Endothelial cell of umbilical vein (primary cell): ENCODE measurements at regions not wholly inside any gene's neighbourhood (a gene's known extent, or its start where the extent isn't known, plus 50 kb on each side); places are given as distances from the start of the nearest gene placed in this dataset.

Source experiments
- BruUV-seq: library from RNA; stranded (reverse); fragments of 400-500 nt; replicated peaks from 2 replicates; lab custom pipeline; 2021; lab: Mats Ljungman, UMichigan
- CTCF ChIA-PET: fragments of 300-600, 350-600 bp; sonication (Branson Sonifier 250); formaldehyde crosslinking; loops from one replicate; lab custom pipeline; 2021; ENCODE audit warnings: antibody characterized with exemption, inconsistent platforms; lab: Charles Lee
- POLR2A ChIA-PET: fragments of 300-600, 350-600 bp; sonication (Branson Sonifier 250); formaldehyde crosslinking; loops from one replicate; lab custom pipeline; 2021; ENCODE audit warnings: antibody characterized with exemption, inconsistent platforms; lab: Charles Lee
- DNase-seq: peaks from one replicate; pipeline ENCODE4 v3.0.0-alpha.2; 2011; ENCODE audit warnings: low read depth, low spot score
- FAIRE-seq: peaks from 2 replicates; lab custom pipeline; 2011; peaks lifted over from hg19 to GRCh38; lab: Jason Lieb, UNC
- H2AFZ ChIP-seq: 2 replicates; pipeline ENCODE4 v1.6.0; 2012; ENCODE audit warnings: low read depth, low read length, control low read depth, inconsistent platforms
- H3K27ac ChIP-seq: 2 replicates; pipeline ENCODE4 v1.5.1; 2011; ENCODE audit warnings: low read depth, mild to moderate bottlenecking, control low read depth, low read length, moderate library complexity; ENCODE audit not compliant: insufficient read depth
- H3K27me3 ChIP-seq, 2 experiments: 2 replicates each; pipeline versions ENCODE4 v1.6.0 to v1.6.1; 2011; ENCODE audit warnings: low read length in 2 of 2, mixed read lengths in 1 of 2; ENCODE audit not compliant: control insufficient read depth in 2 of 2, insufficient read depth in 2 of 2
- H3K36me3 ChIP-seq, 2 experiments: 2 replicates in 1 of 2; 3 replicates in 1 of 2; pipeline ENCODE4 v1.5.1; 2011; ENCODE audit warnings: low read length in 2 of 2, mild to moderate bottlenecking in 1 of 2, moderate library complexity in 1 of 2; ENCODE audit not compliant: control insufficient read depth in 2 of 2, insufficient read depth in 2 of 2; ENCODE audit errors: extremely low read depth in 1 of 2
- H3K4me1 ChIP-seq: 3 replicates; pipeline ENCODE4 v1.5.1; 2011; ENCODE audit warnings: mild to moderate bottlenecking, low read length; ENCODE audit not compliant: control insufficient read depth, insufficient read depth; ENCODE audit errors: extremely low read depth
- H3K4me2 ChIP-seq: 2 replicates; pipeline ENCODE4 v1.6.1; 2011; ENCODE audit warnings: low read length, control low read depth, mixed read lengths; ENCODE audit not compliant: insufficient read depth
- H3K4me3 ChIP-seq, 3 experiments: fragments of 200-600 bp in 1 of 3; sonication (generic), shearing (Covaris generic) in 1 of 3; replicated peaks in 1 of 3; 2 replicates each; pipeline ENCODE4 v1.5.1; 2011 to 2016; ENCODE audit warnings: control low read depth in 3 of 3, low read length in 3 of 3, mild to moderate bottlenecking in 2 of 3, inconsistent platforms in 1 of 3, low read depth in 1 of 3, moderate library complexity in 1 of 3; ENCODE audit not compliant: insufficient read depth in 1 of 3
- H3K79me2 ChIP-seq: 2 replicates; pipeline ENCODE4 v1.6.0; 2012; ENCODE audit warnings: low read length, inconsistent platforms; ENCODE audit not compliant: control insufficient read depth, insufficient read depth
- H3K9ac ChIP-seq: replicated peaks from 2 replicates; pipeline ENCODE3; 2011; ENCODE audit warnings: low read length, control low read depth; ENCODE audit not compliant: insufficient read depth; ENCODE audit errors: extremely low read depth
- H3K9me1 ChIP-seq: replicated peaks from 3 replicates; pipeline ENCODE4 v1.6.0; 2011; ENCODE audit warnings: mild to moderate bottlenecking, low read length; ENCODE audit not compliant: control insufficient read depth, insufficient read depth; ENCODE audit errors: extremely low read depth
- H3K9me3 ChIP-seq: replicated peaks from 2 replicates; pipeline ENCODE4 v1.5.1; 2012; ENCODE audit warnings: low read length, inconsistent platforms; ENCODE audit not compliant: control insufficient read depth, insufficient read depth
- H4K20me1 ChIP-seq: replicated peaks from 2 replicates; pipeline ENCODE3; 2011; ENCODE audit warnings: mild to moderate bottlenecking, low read length; ENCODE audit not compliant: control insufficient read depth, insufficient read depth; ENCODE audit errors: extremely low read depth
- EZH2 ChIP-seq: IDR thresholded peaks from 2 replicates; pipeline ENCODE4 v1.6.1; 2012; ENCODE audit warnings: borderline replicate concordance, low read depth, mild to moderate bottlenecking, moderate library complexity, low read length, inconsistent platforms; ENCODE audit not compliant: severe bottlenecking
- FOS ChIP-seq: IDR thresholded peaks from 2 replicates; pipeline ENCODE4 v1.6.1; 2011; ENCODE audit warnings: mild to moderate bottlenecking, low read length, moderate library complexity, borderline replicate concordance; ENCODE audit not compliant: insufficient read depth
- GATA2 ChIP-seq: IDR thresholded peaks from 2 replicates; pipeline ENCODE4 v1.7.0; 2011; ENCODE audit warnings: low read depth, mild to moderate bottlenecking, moderate library complexity, mixed read lengths, low read length; ENCODE audit not compliant: insufficient read length, insufficient read depth
- JUN ChIP-seq: IDR thresholded peaks from 2 replicates; pipeline ENCODE4 v1.6.1; 2011; ENCODE audit warnings: borderline replicate concordance, low read depth; ENCODE audit not compliant: insufficient read length, insufficient read depth
- MYC ChIP-seq: IDR thresholded peaks from one replicate; pipeline ENCODE4 v1.6.1; 2011; ENCODE audit warnings: mild to moderate bottlenecking, low read depth, low read length
- POLR2A ChIP-seq: IDR thresholded peaks from 2 replicates; pipeline ENCODE4 v1.6.1; 2012; ENCODE audit warnings: low read depth, mild to moderate bottlenecking, control low read depth, low read length
- POLR2AphosphoS5 ChIP-seq: IDR thresholded peaks from 2 replicates; pipeline ENCODE4 v1.6.1; 2012; ENCODE audit warnings: low read depth, mild to moderate bottlenecking, control low read depth, low read length, moderate library complexity; ENCODE audit not compliant: insufficient read depth
- dilution Hi-C: fragments of 300-500 bp; cut with MboI; formaldehyde crosslinking; loops from one replicate; pipeline ENCODE4 v1.15.0; 2019; ENCODE audit warnings: low sequenced_read_pairs; ENCODE audit not compliant: extremely low pct_ligation_motif_present
- intact Hi-C: fragments of 100-400 bp; cut with micrococcal nuclease; formaldehyde crosslinking; loops from one replicate; pipeline ENCODE4 v1.10.0; 2022
- TF ChIP-seq, protein P1 (sequence below), 2 donors: IDR thresholded peaks; 1 replicate in 1 of 2; 2 replicates in 1 of 2; pipeline ENCODE4 v1.5.1; 2011; ENCODE audit warnings: low read length in 2 of 2, mild to moderate bottlenecking in 2 of 2, moderate library complexity in 2 of 2, control low read depth in 1 of 2, inconsistent platforms in 1 of 2, low read depth in 1 of 2; ENCODE audit not compliant: insufficient read depth in 1 of 2; ENCODE audit errors: extremely low read depth in 1 of 2
- TF ChIP-seq, protein P2 (sequence below): IDR thresholded peaks from 2 replicates; pipeline ENCODE4 v1.6.1; 2011; ENCODE audit not compliant: insufficient read depth, insufficient read length

DNA sequence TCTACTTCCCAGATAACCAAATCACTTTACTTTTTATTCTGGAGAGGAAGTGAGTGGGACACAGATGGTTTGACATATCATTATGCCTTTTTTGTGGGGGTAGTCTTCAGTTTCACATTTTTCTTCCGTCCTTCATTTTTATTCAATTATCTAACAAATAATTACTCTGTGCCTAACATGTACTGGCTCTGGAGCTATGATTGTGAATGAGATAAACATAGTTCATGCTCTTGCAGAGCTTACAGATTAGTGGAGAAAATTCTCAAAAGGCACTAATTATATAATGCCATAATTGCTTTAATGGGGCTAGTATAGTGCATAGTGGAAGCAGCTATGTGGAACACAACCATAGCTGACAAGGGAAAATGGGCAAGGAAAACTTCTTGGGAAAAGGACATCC, 303.6 kb upstream of the TFPI start:
- Histone ChIP-seq H3K4me3 (no peak overlapping the region), H2AFZ (no peak overlapping the region), H3K27ac (no peak overlapping the region), H3K79me2 (no peaks in the 10 kb centered on the region), H3K27me3 (no peaks in the 10 kb centered on the region), H3K9me1 (no peaks in the 10 kb centered on the region), H3K36me3 (no peaks in the 10 kb centered on the region), H4K20me1 (no peaks in the 10 kb centered on the region), H3K4me2 (no peak overlapping the region), H3K9ac (no peak overlapping the region), H3K4me1 (no peaks in the 10 kb centered on the region), H3K9me3 (no peaks in the 10 kb centered on the region)
- TF ChIP-seq POLR2A (no peak), MYC (no peak), FOS (no peak), JUN (no peak), POLR2AphosphoS5 (no peak)
- TF ChIP-seq, protein P1, sequence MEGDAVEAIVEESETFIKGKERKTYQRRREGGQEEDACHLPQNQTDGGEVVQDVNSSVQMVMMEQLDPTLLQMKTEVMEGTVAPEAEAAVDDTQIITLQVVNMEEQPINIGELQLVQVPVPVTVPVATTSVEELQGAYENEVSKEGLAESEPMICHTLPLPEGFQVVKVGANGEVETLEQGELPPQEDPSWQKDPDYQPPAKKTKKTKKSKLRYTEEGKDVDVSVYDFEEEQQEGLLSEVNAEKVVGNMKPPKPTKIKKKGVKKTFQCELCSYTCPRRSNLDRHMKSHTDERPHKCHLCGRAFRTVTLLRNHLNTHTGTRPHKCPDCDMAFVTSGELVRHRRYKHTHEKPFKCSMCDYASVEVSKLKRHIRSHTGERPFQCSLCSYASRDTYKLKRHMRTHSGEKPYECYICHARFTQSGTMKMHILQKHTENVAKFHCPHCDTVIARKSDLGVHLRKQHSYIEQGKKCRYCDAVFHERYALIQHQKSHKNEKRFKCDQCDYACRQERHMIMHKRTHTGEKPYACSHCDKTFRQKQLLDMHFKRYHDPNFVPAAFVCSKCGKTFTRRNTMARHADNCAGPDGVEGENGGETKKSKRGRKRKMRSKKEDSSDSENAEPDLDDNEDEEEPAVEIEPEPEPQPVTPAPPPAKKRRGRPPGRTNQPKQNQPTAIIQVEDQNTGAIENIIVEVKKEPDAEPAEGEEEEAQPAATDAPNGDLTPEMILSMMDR (IDR thresholded peaks at IDR 0.05; ENCODE audit: extremely low read depth in 1 of 2, insufficient read depth in 1 of 2, low read depth in 1 of 2, low read length in 2 of 2), result no peak
- DNase-seq (no peak), FAIRE-seq (no peak)
- CTCF ChIA-PET, result interaction anchor here (1.1 to 1.4 kb wide), 2 partner anchors 9 to 15 kb away, joined by 5 to 6 read pairs; no protein-coding TSS in a partner anchor
- dilution Hi-C loops, result no loop called here
- no TSS peak for BruUV-seq
- POLR2A ChIA-PET, result no interaction called here
- intact Hi-C loops, result no loop called here

DNA sequence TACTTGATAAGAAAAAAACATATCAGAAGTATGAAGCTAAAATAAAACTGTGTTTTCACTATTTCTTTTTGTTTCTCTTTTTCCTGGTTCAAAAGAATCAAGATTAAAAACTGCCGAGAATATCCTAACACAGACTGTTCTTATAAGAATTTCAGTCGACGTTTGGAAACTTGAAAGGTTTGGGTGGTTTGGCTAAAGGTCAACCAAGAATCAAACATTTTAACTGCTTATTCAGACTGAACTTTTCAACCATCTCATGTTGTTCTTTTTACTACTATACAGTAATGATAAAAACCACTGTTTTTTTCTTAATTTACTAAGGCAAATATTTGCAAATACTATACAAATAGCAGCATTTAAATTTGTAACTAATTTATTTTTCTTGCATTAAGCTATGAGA, 308.5 kb upstream of the TFPI start:
- TF ChIP-seq GATA2 (no peak), FOS (no peak), POLR2AphosphoS5 (no peak), POLR2A (no peak), JUN (no peak), MYC (no peak), EZH2 (no peak)
- TF ChIP-seq, protein P1 (IDR thresholded peaks at IDR 0.05; ENCODE audit: extremely low read depth in 1 of 2, insufficient read depth in 1 of 2, low read depth in 1 of 2, low read length in 2 of 2), result no peak
- TF ChIP-seq, protein P2, sequence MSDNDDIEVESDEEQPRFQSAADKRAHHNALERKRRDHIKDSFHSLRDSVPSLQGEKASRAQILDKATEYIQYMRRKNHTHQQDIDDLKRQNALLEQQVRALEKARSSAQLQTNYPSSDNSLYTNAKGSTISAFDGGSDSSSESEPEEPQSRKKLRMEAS, result no peak

More for the DNA sequence above, 308.5 kb upstream of the TFPI start:
- Histone ChIP-seq H2AFZ (no peak overlapping the region), H3K79me2 (no peaks in the 10 kb centered on the region), H3K9ac (no peak overlapping the region), H3K27me3 (no peaks in the 10 kb centered on the region), H3K4me3 (no peak overlapping the region), H4K20me1 (no peaks in the 10 kb centered on the region), H3K27ac (no peak overlapping the region), H3K4me2 (no peak overlapping the region), H3K4me1 (no peaks in the 10 kb centered on the region), H3K36me3 (no peaks in the 10 kb centered on the region), H3K9me1 (no peaks in the 10 kb centered on the region), H3K9me3 (no peaks in the 10 kb centered on the region)
- BruUV-seq, result no TSS peak
- intact Hi-C loops, result no loop called here
- POLR2A ChIA-PET, result no interaction called here
- CTCF ChIA-PET, result interaction anchor here (1.6 to 1.7 kb wide), 3 partner anchors 8 to 25 kb away, joined by 3 to 5 read pairs (median 4); no protein-coding TSS in a partner anchor
- no peak for FAIRE-seq
- DNase-seq, result no peak
- dilution Hi-C loops, result no loop called here
